T follicular helper cell (primary cell): ENCODE measurements at regions not wholly inside any gene's neighbourhood (a gene's known extent, or its start where the extent isn't known, plus 50 kb on each side); places are given as distances from the start of the nearest gene placed in this dataset.
"Not testable (repeated sequence)": the region's sequence is repeated elsewhere in the genome, so short reads cannot be mapped to it uniquely, and the experiment has no call there.

Experiments used
- DNase-seq: peaks from one replicate; pipeline ENCODE4 v3.0.0-alpha.2; 2020; ENCODE audit warnings: low read depth

GRCh38 chr16:29355339-29356059 lies 51.0 kb downstream of the NPIPB11 start:
- DNase-seq = not testable (repeated sequence)

GRCh38 chr16:29354449-29354848 lies 52.1 kb downstream of the NPIPB11 start:
- not testable (repeated sequence) for DNase-seq

- DNase-seq = not testable (repeated sequence)
These were observed 53.9 kb downstream of the NPIPB11 start for GRCh38 chr16:29352617-29352999.

GRCh38 chr16:29351970-29352616 lies 54.4 kb downstream of the NPIPB11 start:
- DNase-seq = not testable (repeated sequence)

GRCh38 chr16:29351271-29351969 lies 55.1 kb downstream of the NPIPB11 start:
- DNase-seq = not testable (repeated sequence)

GRCh38 chr16:29349966-29350365 lies 56.5 kb downstream of the NPIPB11 start:
- not testable (repeated sequence) for DNase-seq

- DNase-seq = not testable (repeated sequence)
These were observed 57.8 kb downstream of the NPIPB11 start for GRCh38 chr16:29348748-29349147.

GRCh38 chr16:29348123-29348690 lies 58.3 kb downstream of the NPIPB11 start:
- not testable (repeated sequence) for DNase-seq

GRCh38 chr16:29346796-29347580 lies 59.5 kb downstream of the NPIPB11 start:
- DNase-seq = not testable (repeated sequence)

GRCh38 chr16:29346203-29346602 lies 60.3 kb downstream of the NPIPB11 start:
- DNase-seq = not testable (repeated sequence)

GRCh38 chr16:29342937-29343336 lies 63.6 kb downstream of the NPIPB11 start:
- DNase-seq = not testable (repeated sequence)

- DNase-seq = not testable (repeated sequence)
These were observed 65.6 kb downstream of the NPIPB11 start for GRCh38 chr16:29340779-29341438.

- not testable (repeated sequence) for DNase-seq
These were observed 66.3 kb downstream of the NPIPB11 start for GRCh38 chr16:29340235-29340634.

GRCh38 chr16:29338821-29339700 lies 67.5 kb downstream of the NPIPB11 start:
- not testable (repeated sequence) for DNase-seq

- not testable (repeated sequence) for DNase-seq
These were observed 69.1 kb downstream of the NPIPB11 start for GRCh38 chr16:29337385-29337901.

GRCh38 chr16:29335549-29335846 lies 71.0 kb downstream of the NPIPB11 start:
- DNase-seq = not testable (repeated sequence)

- not testable (repeated sequence) for DNase-seq
These were observed 71.5 kb downstream of the NPIPB11 start for GRCh38 chr16:29334776-29335548.

GRCh38 chr16:29333492-29334097 lies 72.9 kb downstream of the NPIPB11 start:
- DNase-seq = not testable (repeated sequence)

- not testable (repeated sequence) for DNase-seq
These were observed 75.9 kb downstream of the NPIPB11 start for GRCh38 chr16:29330623-29331022.
